ENCODE measurements at regions not wholly inside any gene's neighbourhood (a gene's known extent, or its start where the extent isn't known, plus 50 kb on each side); places are given as distances from the start of the nearest gene placed in this dataset.

DNA sequence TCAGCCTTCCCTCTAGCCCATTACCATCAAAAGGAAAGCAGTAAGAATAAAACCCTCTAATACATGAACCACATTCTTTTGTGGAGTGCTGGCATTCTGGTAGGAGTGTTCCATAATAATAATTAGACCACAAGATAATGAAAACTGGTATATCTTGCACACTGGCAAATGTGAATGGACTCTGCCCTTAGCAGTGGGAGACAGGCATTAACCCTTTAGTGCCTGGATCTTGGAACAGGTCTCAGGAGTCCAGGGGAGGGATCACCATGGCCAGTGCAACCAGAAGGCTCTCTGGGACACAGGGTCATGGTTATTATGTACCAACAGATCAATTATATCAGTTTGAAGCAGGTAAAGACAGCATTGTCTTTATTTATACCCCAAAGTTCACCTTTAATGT lies 387.5 kb upstream of the TMPO start:
- no peaks in the 10 kb centered on the region for H3K36me3 ChIP-seq (ENCODE audit: insufficient read depth, low read length)
- H3K4me1 ChIP-seq (ENCODE audit: insufficient read depth, low read length) = peaks cover 5% of the 10 kb centered on the region
- H3K4me3 ChIP-seq (ENCODE audit: low read length) = no peak overlapping the region
- no peaks in the 10 kb centered on the region for H3K27me3 ChIP-seq (ENCODE audit: insufficient read depth, low read length)
- no peaks in the 10 kb centered on the region for H3K9me3 ChIP-seq (ENCODE audit: low read length)
- no peak overlapping the region for H2AFZ ChIP-seq (ENCODE audit: low read depth, low read length)

DNA sequence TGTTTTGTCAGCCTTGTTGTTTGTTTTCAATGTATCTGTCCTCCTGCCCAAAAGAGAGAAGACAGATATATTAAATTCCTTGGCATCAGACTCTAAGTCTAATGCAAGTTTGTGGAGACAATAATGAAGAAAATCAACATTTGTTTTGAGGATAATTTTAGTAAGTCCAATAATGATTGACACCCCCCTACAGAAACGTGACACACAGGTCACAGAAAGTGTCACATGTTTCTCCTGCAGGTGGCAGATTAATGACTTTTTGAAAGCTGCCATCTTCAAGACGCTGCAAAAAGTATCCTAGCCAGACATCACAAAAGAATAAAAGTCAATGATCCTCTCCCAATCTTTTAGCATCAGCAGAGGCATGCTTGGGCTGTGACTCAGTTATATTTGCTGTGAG lies 378.8 kb upstream of the TMPO start:
- H3K4me1 ChIP-seq (ENCODE audit: insufficient read depth, low read length) = peaks cover 8% of the 10 kb centered on the region
- H3K27me3 ChIP-seq (ENCODE audit: insufficient read depth, low read length) = no peaks in the 10 kb centered on the region
- H3K4me3 ChIP-seq (ENCODE audit: low read length) = no peak overlapping the region
- H2AFZ ChIP-seq (ENCODE audit: low read depth, low read length) = no peak overlapping the region
- no peaks in the 10 kb centered on the region for H3K9me3 ChIP-seq (ENCODE audit: low read length)
- H3K36me3 ChIP-seq (ENCODE audit: insufficient read depth, low read length) = no peaks in the 10 kb centered on the region

DNA sequence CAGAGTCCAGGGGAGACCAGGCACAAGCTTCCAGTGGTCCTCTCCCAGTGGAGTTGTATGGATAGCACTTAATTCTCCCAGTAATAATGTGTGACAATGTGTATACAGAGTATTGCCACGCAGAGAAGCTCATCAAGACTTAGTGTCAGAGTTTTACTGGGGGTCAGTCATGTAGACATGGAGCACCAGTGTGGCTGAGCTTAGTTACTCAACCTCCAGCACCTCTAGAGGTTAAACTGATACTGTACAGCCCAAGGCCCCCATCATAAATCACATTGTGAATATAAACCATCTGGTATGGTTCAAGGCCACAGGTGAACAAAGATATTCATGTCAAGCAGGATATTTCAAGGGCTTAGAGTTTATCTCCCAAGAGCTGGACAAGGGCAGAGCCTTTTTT lies 378.1 kb upstream of the TMPO start:
- Histone ChIP-seq H3K4me1 (ENCODE audit: insufficient read depth, low read length) (peaks cover 11% of the 10 kb centered on the region), H3K9me3 (ENCODE audit: low read length) (no peaks in the 10 kb centered on the region), H3K4me3 (ENCODE audit: low read length) (no peak overlapping the region), H3K36me3 (ENCODE audit: insufficient read depth, low read length) (no peaks in the 10 kb centered on the region), H3K27me3 (ENCODE audit: insufficient read depth, low read length) (no peaks in the 10 kb centered on the region), H2AFZ (ENCODE audit: low read depth, low read length) (no peak overlapping the region)

DNA sequence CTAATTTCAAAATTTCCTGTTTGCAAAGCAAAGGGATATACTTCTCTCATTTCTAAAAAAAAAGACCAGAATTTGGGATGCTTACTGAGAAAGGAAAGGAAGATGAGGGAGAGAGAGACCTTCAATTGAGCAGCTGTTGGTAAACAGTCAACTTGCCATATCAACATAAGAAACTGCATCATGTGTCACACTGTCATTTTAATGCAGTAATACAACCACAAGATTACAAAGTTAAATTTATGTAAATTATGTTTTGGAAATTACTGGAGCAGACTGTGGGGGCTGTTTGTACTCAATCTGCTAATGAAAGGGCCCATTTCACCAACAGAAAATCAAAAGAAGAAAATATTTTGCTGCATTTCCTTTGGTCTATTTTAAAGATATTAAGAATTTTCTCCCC lies 370.4 kb upstream of the TMPO start:
- no peaks in the 10 kb centered on the region for H3K9me3 ChIP-seq (ENCODE audit: low read length)

DNA sequence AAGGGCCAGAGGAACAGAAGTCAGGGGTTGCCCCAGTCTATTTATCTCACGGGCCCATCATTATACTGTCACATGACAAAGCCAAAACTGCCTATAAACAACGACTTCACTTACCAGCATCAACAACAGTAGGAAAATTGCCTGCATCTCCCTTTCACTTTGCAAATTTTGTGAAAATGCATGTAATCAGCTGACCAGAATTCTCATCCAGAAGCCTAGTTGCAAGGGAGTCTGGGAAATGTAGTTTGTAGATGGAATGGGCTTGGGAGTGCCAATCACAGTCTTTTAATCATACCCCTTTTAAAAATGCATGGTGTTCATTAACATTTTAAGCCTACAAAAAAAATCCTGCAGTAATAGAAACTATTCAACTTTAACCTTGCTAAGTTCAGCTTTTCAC lies 369.3 kb upstream of the TMPO start:
- Histone ChIP-seq H3K9me3 (ENCODE audit: low read length) (no peaks in the 10 kb centered on the region), H3K36me3 (ENCODE audit: insufficient read depth, low read length) (no peaks in the 10 kb centered on the region), H3K27me3 (ENCODE audit: insufficient read depth, low read length) (no peaks in the 10 kb centered on the region), H2AFZ (ENCODE audit: low read depth, low read length) (no peak overlapping the region), H3K4me3 (ENCODE audit: low read length) (no peak overlapping the region), H3K4me1 (ENCODE audit: insufficient read depth, low read length) (peaks cover 3% of the 10 kb centered on the region)

More for the DNA sequence above, 370.4 kb upstream of the TMPO start:
- Histone ChIP-seq H3K27me3 (ENCODE audit: insufficient read depth, low read length) (no peaks in the 10 kb centered on the region), H3K4me1 (ENCODE audit: insufficient read depth, low read length) (peaks cover 6% of the 10 kb centered on the region), H3K4me3 (ENCODE audit: low read length) (no peak overlapping the region), H3K36me3 (ENCODE audit: insufficient read depth, low read length) (no peaks in the 10 kb centered on the region), H2AFZ (ENCODE audit: low read depth, low read length) (no peak overlapping the region)

DNA sequence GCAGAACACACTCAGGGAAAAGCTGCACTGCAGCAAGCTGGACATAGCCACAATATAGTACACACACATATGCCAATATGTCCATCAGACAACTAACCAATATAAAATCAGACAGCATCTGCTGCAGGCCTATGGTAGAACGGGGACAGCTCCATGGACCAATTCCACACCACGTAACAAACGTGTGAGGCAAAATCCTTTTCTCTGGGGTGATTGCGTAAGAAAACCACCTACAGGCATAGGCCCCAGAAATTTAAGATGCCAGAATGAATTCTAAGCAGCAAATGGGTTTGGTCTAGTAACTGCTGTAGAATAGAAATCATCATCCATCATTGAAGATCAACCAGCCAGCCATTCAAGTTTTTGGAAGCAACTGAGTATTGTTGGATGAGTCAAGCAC lies 368.9 kb upstream of the TMPO start:
- Histone ChIP-seq H3K36me3 (ENCODE audit: insufficient read depth, low read length) (no peaks in the 10 kb centered on the region), H3K27me3 (ENCODE audit: insufficient read depth, low read length) (no peaks in the 10 kb centered on the region), H2AFZ (ENCODE audit: low read depth, low read length) (no peak overlapping the region), H3K4me1 (ENCODE audit: insufficient read depth, low read length) (peaks cover 3% of the 10 kb centered on the region), H3K9me3 (ENCODE audit: low read length) (no peaks in the 10 kb centered on the region), H3K4me3 (ENCODE audit: low read length) (no peak overlapping the region)

DNA sequence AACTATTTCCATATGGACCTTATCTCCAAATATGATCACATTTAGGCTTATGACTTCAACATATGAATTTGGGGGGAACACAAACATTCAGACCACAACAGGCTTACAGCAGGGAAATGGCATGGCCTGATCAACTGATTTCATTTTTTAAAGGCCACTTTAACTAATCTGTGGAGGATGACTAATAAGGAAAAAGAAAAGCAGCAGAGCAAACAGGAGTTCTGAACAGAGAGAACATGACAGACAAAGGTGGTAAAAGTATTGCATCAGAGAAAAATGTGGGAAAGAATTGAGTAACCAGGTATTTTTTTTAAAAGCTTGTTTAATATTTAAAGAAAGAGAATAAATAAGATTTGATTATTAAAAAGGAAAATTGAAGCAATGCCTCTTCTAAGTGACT lies 366.1 kb upstream of the TMPO start:
- no peaks in the 10 kb centered on the region for H3K36me3 ChIP-seq (ENCODE audit: insufficient read depth, low read length)
- H3K4me1 ChIP-seq (ENCODE audit: insufficient read depth, low read length) = no peaks in the 10 kb centered on the region
- no peaks in the 10 kb centered on the region for H3K27me3 ChIP-seq (ENCODE audit: insufficient read depth, low read length)
- no peak overlapping the region for H3K4me3 ChIP-seq (ENCODE audit: low read length)
- H3K9me3 ChIP-seq (ENCODE audit: low read length) = no peaks in the 10 kb centered on the region
- no peak overlapping the region for H2AFZ ChIP-seq (ENCODE audit: low read depth, low read length)

DNA sequence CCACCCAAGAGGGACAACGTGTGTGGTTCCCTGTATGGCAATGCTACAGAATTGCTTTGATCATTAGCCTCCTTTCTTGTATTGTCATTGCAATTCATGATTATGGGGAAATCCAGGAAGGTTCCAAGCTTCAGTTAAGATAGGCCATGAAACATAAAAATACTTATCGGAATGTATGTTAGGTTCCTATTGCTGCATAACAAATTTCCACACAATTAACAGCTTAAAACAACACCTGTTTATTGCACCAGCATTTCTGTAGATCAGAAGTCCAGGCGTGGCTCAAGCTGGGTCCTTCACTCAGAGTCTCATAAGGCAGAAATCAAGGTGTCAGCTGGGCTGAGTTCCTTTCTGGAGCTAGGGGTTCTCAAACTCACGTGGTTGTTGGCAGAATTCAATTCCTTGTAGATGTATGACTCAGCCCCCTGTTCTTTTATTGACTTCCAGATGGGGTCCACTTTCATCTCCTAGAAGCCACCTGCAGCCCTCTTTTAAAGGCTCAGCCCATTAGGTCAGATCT lies 365.6 kb upstream of the TMPO start:
- Histone ChIP-seq H3K9me3 (ENCODE audit: low read length) (no peaks in the 10 kb centered on the region), H3K4me3 (ENCODE audit: low read length) (no peak overlapping the region), H3K36me3 (ENCODE audit: insufficient read depth, low read length) (no peaks in the 10 kb centered on the region), H2AFZ (ENCODE audit: low read depth, low read length) (no peak overlapping the region), H3K27me3 (ENCODE audit: insufficient read depth, low read length) (no peaks in the 10 kb centered on the region), H3K4me1 (ENCODE audit: insufficient read depth, low read length) (peaks cover 4% of the 10 kb centered on the region)

DNA sequence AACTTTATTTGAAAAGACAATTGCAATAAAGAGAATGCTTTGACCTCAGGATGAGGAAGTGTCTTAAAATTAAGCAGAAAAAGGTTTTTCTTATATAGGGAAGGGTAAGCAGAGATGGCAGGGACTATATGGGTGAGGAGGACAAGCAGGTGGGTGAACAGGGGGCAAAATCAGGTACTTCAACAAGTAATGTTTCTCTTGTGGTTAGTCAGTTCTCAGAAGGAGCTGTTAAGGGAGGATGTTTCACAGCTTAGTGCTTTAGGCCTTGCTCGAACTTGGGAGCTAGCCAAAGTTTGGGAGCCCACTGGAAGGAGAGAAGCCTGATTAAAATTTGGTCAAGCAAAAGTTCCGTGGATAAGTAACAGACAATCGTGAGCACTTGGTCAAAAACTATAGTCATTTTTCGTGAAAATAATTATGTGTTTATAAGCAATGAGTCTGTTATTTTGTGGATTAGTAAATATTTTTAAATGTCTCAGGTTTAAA lies 364.2 kb upstream of the TMPO start:
- no peaks in the 10 kb centered on the region for H3K36me3 ChIP-seq (ENCODE audit: insufficient read depth, low read length)
- H2AFZ ChIP-seq (ENCODE audit: low read depth, low read length) = no peak overlapping the region
- no peaks in the 10 kb centered on the region for H3K9me3 ChIP-seq (ENCODE audit: low read length)
- H3K27me3 ChIP-seq (ENCODE audit: insufficient read depth, low read length) = no peaks in the 10 kb centered on the region
- H3K4me3 ChIP-seq (ENCODE audit: low read length) = no peak overlapping the region
- peaks cover 6% of the 10 kb centered on the region for H3K4me1 ChIP-seq (ENCODE audit: insufficient read depth, low read length)

DNA sequence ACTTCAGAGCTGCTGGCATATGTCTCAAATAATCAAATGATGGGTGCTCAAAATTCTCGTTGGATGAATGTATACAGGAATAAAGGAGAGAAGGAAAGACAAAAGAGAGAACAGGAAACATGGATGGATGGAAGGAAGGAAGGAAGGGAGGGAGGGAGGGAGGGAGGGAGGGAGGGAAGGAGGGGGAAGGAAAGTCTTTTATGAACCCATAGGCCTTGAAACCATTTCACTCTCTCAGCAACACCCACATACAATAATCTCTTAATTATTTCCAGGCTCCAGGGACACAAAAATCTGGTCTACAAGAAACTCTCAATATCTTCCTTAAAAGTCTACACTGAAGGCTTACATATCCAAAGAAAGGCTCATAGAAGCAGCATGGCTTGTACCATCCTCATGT lies 363.4 kb upstream of the TMPO start:
- Histone ChIP-seq H3K4me3 (ENCODE audit: low read length) (no peak overlapping the region), H3K27me3 (ENCODE audit: insufficient read depth, low read length) (no peaks in the 10 kb centered on the region), H3K36me3 (ENCODE audit: insufficient read depth, low read length) (no peaks in the 10 kb centered on the region), H3K9me3 (ENCODE audit: low read length) (no peaks in the 10 kb centered on the region), H3K4me1 (ENCODE audit: insufficient read depth, low read length) (peaks cover 6% of the 10 kb centered on the region), H2AFZ (ENCODE audit: low read depth, low read length) (no peak overlapping the region)

DNA sequence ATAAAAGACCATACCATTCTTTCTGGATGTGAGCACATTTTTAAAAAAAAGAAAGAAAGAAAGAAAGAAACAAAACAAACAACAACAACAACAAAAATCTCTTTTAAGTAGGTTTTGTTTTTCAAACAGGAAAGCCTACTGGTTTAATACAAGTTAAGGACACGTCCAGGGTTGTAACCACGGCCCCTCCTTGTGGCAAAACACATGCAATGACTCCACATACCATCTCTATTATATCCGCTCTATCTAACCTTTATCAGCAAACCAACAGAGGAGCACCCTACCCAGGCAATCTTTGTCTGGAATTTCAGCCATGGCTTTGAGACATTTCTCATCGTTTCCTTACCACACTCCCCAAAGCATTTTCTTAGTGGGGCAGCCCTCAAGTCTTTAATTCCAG lies 360.5 kb upstream of the TMPO start:
- Histone ChIP-seq H3K4me3 (ENCODE audit: low read length) (no peak overlapping the region), H3K36me3 (ENCODE audit: insufficient read depth, low read length) (no peaks in the 10 kb centered on the region), H3K9me3 (ENCODE audit: low read length) (no peaks in the 10 kb centered on the region), H2AFZ (ENCODE audit: low read depth, low read length) (no peak overlapping the region), H3K4me1 (ENCODE audit: insufficient read depth, low read length) (peaks cover 6% of the 10 kb centered on the region), H3K27me3 (ENCODE audit: insufficient read depth, low read length) (no peaks in the 10 kb centered on the region)

DNA sequence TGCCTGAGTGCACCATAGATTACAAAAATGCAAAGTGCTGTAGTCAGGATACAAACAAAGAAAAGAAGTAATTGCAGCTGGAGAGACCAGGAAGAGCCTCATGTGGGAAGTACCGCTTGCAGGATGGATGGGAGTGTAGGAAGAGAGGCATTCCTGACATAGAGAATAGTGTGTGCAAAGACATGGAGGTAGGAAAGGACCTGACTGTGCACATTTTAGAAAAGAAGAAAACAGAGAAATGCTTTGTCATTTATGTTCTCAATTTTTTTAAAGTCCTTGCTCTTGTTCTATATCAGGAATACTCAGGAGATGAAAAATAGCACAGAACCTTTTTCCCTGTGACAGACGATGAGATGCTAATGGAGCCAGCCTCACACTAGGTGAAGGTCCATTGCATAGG lies 358.7 kb upstream of the TMPO start:
- Histone ChIP-seq H3K4me3 (ENCODE audit: low read length) (no peak overlapping the region), H3K4me1 (ENCODE audit: insufficient read depth, low read length) (peaks cover 6% of the 10 kb centered on the region), H3K36me3 (ENCODE audit: insufficient read depth, low read length) (no peaks in the 10 kb centered on the region), H3K9me3 (ENCODE audit: low read length) (no peaks in the 10 kb centered on the region), H2AFZ (ENCODE audit: low read depth, low read length) (no peak overlapping the region), H3K27me3 (ENCODE audit: insufficient read depth, low read length) (no peaks in the 10 kb centered on the region)

DNA sequence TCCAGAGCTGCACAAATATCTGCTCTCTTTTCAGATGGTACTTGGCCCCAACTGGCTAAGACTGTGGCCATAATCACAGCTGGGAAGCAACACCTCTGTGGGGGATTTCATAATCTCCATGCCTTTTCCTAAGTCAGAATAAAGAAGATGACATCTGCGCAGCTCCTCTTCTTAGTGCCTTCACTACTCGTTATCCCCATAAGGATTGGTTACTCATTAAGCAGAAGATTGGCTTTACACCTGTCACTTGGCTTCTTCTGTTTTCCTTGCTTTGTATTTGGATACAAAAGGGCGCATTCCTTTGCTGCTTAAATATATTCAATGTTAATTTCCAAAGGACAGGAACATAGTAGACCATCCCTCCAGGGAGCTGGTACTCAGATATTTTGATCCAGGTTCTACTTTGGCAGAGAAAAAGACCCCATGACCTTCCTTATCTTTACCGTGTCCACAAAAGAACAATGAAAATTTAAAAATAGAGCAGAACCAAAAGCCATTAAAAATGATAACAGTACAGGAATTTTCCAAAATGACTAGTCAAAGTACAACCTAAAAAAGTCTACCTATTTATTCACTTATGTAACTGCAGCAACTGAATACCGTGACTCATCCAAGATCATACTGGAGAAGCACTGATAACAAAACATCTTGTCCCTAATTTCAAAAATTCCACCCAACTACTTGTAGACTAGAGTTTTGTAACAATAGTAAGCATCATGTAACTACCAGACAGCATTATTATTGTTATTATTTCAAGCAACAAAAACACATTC lies 352.3 kb upstream of the TMPO start:
- no peak overlapping the region for H3K4me3 ChIP-seq (ENCODE audit: low read length)
- H3K36me3 ChIP-seq (ENCODE audit: insufficient read depth, low read length) = no peaks in the 10 kb centered on the region
- no peaks in the 10 kb centered on the region for H3K4me1 ChIP-seq (ENCODE audit: insufficient read depth, low read length)
- no peaks in the 10 kb centered on the region for H3K9me3 ChIP-seq (ENCODE audit: low read length)
- H3K27me3 ChIP-seq (ENCODE audit: insufficient read depth, low read length) = no peaks in the 10 kb centered on the region
- H2AFZ ChIP-seq (ENCODE audit: low read depth, low read length) = no peak overlapping the region

DNA sequence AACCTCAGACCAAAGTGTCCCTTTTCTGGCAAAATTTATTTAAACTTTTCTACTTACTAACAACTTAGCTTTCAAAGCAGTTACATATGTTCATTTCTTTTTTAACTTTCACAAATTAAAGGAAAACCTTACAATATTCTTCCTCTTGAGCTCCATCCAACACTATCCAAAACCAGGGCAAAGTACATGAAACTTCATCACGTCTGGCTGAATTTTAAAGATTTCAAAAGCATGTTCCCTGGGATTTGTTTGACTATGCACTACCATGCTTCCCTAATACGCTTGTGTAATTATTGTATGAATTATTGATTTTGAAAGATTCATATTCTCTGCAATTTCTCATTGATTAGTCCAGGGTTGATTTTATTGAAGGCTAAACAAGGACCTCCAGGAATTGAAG lies 343.1 kb upstream of the TMPO start:
- Histone ChIP-seq H3K9me3 (ENCODE audit: low read length) (no peaks in the 10 kb centered on the region), H3K4me3 (ENCODE audit: low read length) (no peak overlapping the region), H3K36me3 (ENCODE audit: insufficient read depth, low read length) (no peaks in the 10 kb centered on the region), H2AFZ (ENCODE audit: low read depth, low read length) (no peak overlapping the region), H3K27me3 (ENCODE audit: insufficient read depth, low read length) (no peaks in the 10 kb centered on the region), H3K4me1 (ENCODE audit: insufficient read depth, low read length) (no peaks in the 10 kb centered on the region)
